AG04450 (cell line): ENCODE measurements at regions not wholly inside any gene's neighbourhood (a gene's known extent, or its start where the extent isn't known, plus 50 kb on each side); places are given as distances from the start of the nearest gene placed in this dataset.

Experiments used
- CTCF ChIA-PET: fragments of 300-600, 350-600 bp; formaldehyde crosslinking; extraction: SDS; loops from one replicate; lab custom pipeline; 2022; ENCODE audit warnings: antibody characterized with exemption, inconsistent platforms; lab: Charles Lee
- POLR2A ChIA-PET: fragments of 350-600 bp; formaldehyde crosslinking; extraction: SDS; loops from one replicate; lab custom pipeline; 2021; ENCODE audit warnings: antibody characterized with exemption, inconsistent platforms; lab: Yijun Ruan, JAX
- DNase-seq: peaks from one replicate; pipeline ENCODE4 v3.0.0-alpha.2; 2011; ENCODE audit warnings: low read depth, low spot score
- H3K27ac ChIP-seq: one replicate; pipeline ENCODE4 v1.5.1; 2012; ENCODE audit warnings: low read depth, low read length, control low read depth
- H3K27me3 ChIP-seq: one replicate; pipeline ENCODE4 v1.6.0; 2012; ENCODE audit warnings: low read length; ENCODE audit not compliant: control insufficient read depth, insufficient read depth
- H3K4me3 ChIP-seq: 2 replicates; pipeline ENCODE4 v1.5.1; 2011; ENCODE audit warnings: mild to moderate bottlenecking, low read depth, low read length, control low read depth
- H3K9me3 ChIP-seq: 2 replicates; pipeline ENCODE4 v1.5.1; 2012; ENCODE audit warnings: low read length; ENCODE audit not compliant: control insufficient read depth, insufficient read depth
- CTCF ChIP-seq: IDR thresholded peaks from 2 replicates; pipeline ENCODE4 v1.5.1; 2011; ENCODE audit warnings: low read depth, low read length, control low read depth, inconsistent platforms

- H3K27me3 ChIP-seq: peaks cover 51% of the 10 kb centered on the region
- DNase-seq: no peak
- no peak overlapping the region for H3K4me3 ChIP-seq
- ChIA-PET POLR2A (no interaction called here), CTCF (interaction anchor here (1.9 kb wide), 1 partner anchor 29 kb away, joined by 11 read pairs; no protein-coding TSS in a partner anchor)
- no peak overlapping the region for H3K27ac ChIP-seq
- H3K9me3 ChIP-seq: no peaks in the 10 kb centered on the region; the same call in 1 of the 2 replicates
- no peak for TF ChIP-seq CTCF
Observed at GRCh38 chr7:128164061-128164954, 76.8 kb upstream of the LEP start.

- Histone ChIP-seq H3K4me3 (no peak overlapping the region), H3K27me3 (peaks cover 52% of the 10 kb centered on the region), H3K9me3 (no peaks in the 10 kb centered on the region; the same call in 1 of the 2 replicates), H3K27ac (no peak overlapping the region)
- no peak for DNase-seq
- no peak for TF ChIP-seq CTCF
- ChIA-PET CTCF (interaction anchor here (1.0 to 1.9 kb wide), 2 partner anchors 30 to 44 kb away, joined by 3 to 11 read pairs; no protein-coding TSS in a partner anchor), POLR2A (no interaction called here)
Observed at GRCh38 chr7:128164955-128165670, 76.0 kb upstream of the LEP start.

- POLR2A ChIA-PET: no interaction called here
- DNase-seq: no peak
- Histone ChIP-seq H3K4me3 (no peak overlapping the region), H3K9me3 (no peaks in the 10 kb centered on the region; the same call in 1 of the 2 replicates), H3K27me3 (peaks cover 51% of the 10 kb centered on the region), H3K27ac (no peak overlapping the region)
- no peak for TF ChIP-seq CTCF
- CTCF ChIA-PET: interaction anchor here (1.0 kb wide), 1 partner anchor 44 kb away, joined by 3 read pairs; no protein-coding TSS in a partner anchor
Observed at GRCh38 chr7:128165927-128166420, 75.1 kb upstream of the LEP start.

GRCh38 chr7:128166603-128167041 is 74.5 kb upstream of the LEP start:
- POLR2A ChIA-PET: no interaction called here
- no peak for TF ChIP-seq CTCF

More at GRCh38 chr7:128166603-128167041, 74.5 kb upstream of the LEP start:
- Histone ChIP-seq H3K4me3 (peak overlapping the region; percentile 31), H3K9me3 (no peaks in the 10 kb centered on the region; the same call in 1 of the 2 replicates), H3K27ac (no peak overlapping the region), H3K27me3 (peaks cover 57% of the 10 kb centered on the region)
- DNase-seq: no peak
- CTCF ChIA-PET: no interaction called here
